Lower leg skin (tissue), 4 donors: ENCODE measurements at regions not wholly inside any gene's neighbourhood (a gene's known extent, or its start where the extent isn't known, plus 50 kb on each side); places are given as distances from the start of the nearest gene placed in this dataset.
"Not testable (repeated sequence)": the region's sequence is repeated elsewhere in the genome, so short reads cannot be mapped to it uniquely, and the experiment has no call there.

Experiments
- DNase-seq, 2 donors: peaks; one replicate each; pipeline ENCODE4 v3.0.0-alpha.2; 2019; ENCODE audit warnings: low spot score in 2 of 2
- H3K4me3 ChIP-seq: fragments of 200-600 bp; sonication (generic); 2 replicates; pipeline ENCODE4 v1.5.1; 2017; ENCODE audit warnings: mild to moderate bottlenecking, low read depth; ENCODE audit not compliant: poor library complexity, severe bottlenecking
- CTCF ChIP-seq, 3 donors: fragments of 450-650 bp; IDR thresholded peaks; one replicate each; pipeline ENCODE4 v1.5.1; 2016; ENCODE audit warnings: antibody characterized with exemption in 3 of 3, mild to moderate bottlenecking in 3 of 3, moderate library complexity in 2 of 3
- POLR2A ChIP-seq, 2 donors: fragments of 450-650 bp; IDR thresholded peaks; one replicate each; pipeline ENCODE4 v1.6.1; 2016 to 2017; ENCODE audit warnings: antibody characterized with exemption in 2 of 2, mild to moderate bottlenecking in 1 of 2, moderate library complexity in 1 of 2
- WGBS, 2 donors: methylation state at CpG; one replicate each; pipeline ENCODE4 v1.1.5; 2018; 5-methylcytosine and 5-hydroxymethylcytosine counted together
- intact Hi-C: fragments of 100-400 bp; cut with DNase I; formaldehyde crosslinking; loops from one replicate; pipeline ENCODE4 v1.15.0; 2023; ENCODE audit warnings: low total_unique reads

- intact Hi-C loops = no loop called here
- no peak for DNase-seq
- 56 to 60% methylated on average over 13 of the region's 13 CpGs for WGBS, 2 donors
Observed at GRCh38 chr10:130934293-130935127, 377.0 kb downstream of the TCERG1L start.

GRCh38 chr10:130935128-130935439 lies 376.4 kb downstream of the TCERG1L start:
- WGBS, 2 donors = 50% methylated on average over 5 of the region's 5 CpGs
- no peak for DNase-seq
- intact Hi-C loops = no loop called here
- no peak overlapping the region for H3K4me3 ChIP-seq
- no peak for TF ChIP-seq POLR2A (IDR thresholded peaks at IDR 0.05)
- no peak for TF ChIP-seq CTCF (IDR thresholded peaks at IDR 0.05)

More at GRCh38 chr10:130934293-130935127, 377.0 kb downstream of the TCERG1L start:
- no peak overlapping the region for H3K4me3 ChIP-seq
- TF ChIP-seq POLR2A (IDR thresholded peaks at IDR 0.05) (no peak), CTCF (IDR thresholded peaks at IDR 0.05) (no peak)

- intact Hi-C loops = no loop called here
- 80 to 88% methylated on average over 9 of the region's 9 CpGs for WGBS, 2 donors
- no peak overlapping the region for H3K4me3 ChIP-seq
- no peak for TF ChIP-seq CTCF (IDR thresholded peaks at IDR 0.05)
- no peak for TF ChIP-seq POLR2A (IDR thresholded peaks at IDR 0.05)
- no peak for DNase-seq
Observed at GRCh38 chr10:130935897-130936550, 375.5 kb downstream of the TCERG1L start.

- TF ChIP-seq POLR2A (IDR thresholded peaks at IDR 0.05) = no peak
- no peak for TF ChIP-seq CTCF (IDR thresholded peaks at IDR 0.05)
- intact Hi-C loops = no loop called here
- WGBS, 2 donors = 47 to 53% methylated on average over 5 of the region's 5 CpGs
- H3K4me3 ChIP-seq = no peak overlapping the region
- DNase-seq = no peak
Observed at GRCh38 chr10:130936851-130937250, 374.7 kb downstream of the TCERG1L start.

- H3K4me3 ChIP-seq = no peak overlapping the region
- peak in 1 of 2 donors; percentile 53 for DNase-seq
- intact Hi-C loops = no loop called here
- TF ChIP-seq CTCF (IDR thresholded peaks at IDR 0.05) (no peak), POLR2A (IDR thresholded peaks at IDR 0.05) (no peak)
- WGBS, 2 donors = 85 to 95% methylated on average over 11 of the region's 11 CpGs
Observed at GRCh38 chr10:130938051-130938450, 373.5 kb downstream of the TCERG1L start.

- H3K4me3 ChIP-seq, intact Hi-C loops: not testable (repeated sequence)
- DNase-seq = peak in 1 of 2 donors; percentile 61
- WGBS, 2 donors = 87 to 90% methylated on average over 6 to 7 of the region's 7 CpGs
Observed at GRCh38 chr10:130938891-130939290, 372.6 kb downstream of the TCERG1L start.
